NCI-H146 treated with DMSO at 0.1 percent for 48 hours (cell line): ENCODE measurements at regions not wholly inside any gene's neighbourhood (a gene's known extent, or its start where the extent isn't known, plus 50 kb on each side); places are given as distances from the start of the nearest gene placed in this dataset.
"Not testable (repeated sequence)": the region's sequence is repeated elsewhere in the genome, so short reads cannot be mapped to it uniquely, and the experiment has no call there.

Experiments
- DNase-seq: peaks from one replicate; lab custom pipeline; 2025; ENCODE audit not compliant: unreplicated experiment; lab: John Stamatoyannopoulos, UW

DNA sequence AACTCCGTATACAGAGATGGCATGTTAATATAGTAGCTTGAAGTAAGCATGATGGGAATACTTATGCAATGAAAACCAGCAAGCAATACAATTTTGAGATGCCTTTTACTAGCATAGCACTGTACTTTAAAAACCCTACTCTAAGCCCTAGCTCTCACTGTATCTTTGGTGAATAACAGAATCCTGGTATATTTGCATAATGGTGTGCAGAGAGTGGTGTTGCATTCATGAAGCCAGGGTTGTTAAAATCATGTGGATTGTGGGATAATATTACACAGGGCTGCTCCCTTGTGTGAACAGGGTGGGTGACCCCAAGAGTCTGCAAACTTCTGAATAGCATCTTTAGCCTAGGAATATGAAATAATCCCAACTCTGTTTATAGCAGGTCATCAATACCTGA lies 105.2 kb upstream of the BMP2 start:
- no peak for DNase-seq

DNA sequence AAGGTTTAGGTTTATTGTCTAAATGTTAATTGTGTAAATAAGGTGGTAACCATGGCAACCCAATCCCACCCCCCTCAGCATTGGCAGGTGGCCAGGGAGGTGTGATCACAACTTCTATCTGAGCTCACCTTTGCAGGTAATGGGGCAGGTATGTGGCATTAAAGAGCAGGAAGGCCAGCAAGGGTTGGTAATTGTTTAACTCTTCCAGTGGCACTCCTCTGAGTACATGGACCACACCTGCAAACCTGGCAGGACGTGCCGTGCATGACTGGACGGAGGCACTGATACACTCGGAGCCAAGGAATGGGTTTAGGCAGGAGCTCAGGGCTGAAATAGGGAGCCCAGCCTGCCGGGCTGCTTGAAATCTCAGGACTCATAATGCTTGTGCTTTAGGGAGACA lies 107.0 kb upstream of the BMP2 start:
- no peak for DNase-seq

DNA sequence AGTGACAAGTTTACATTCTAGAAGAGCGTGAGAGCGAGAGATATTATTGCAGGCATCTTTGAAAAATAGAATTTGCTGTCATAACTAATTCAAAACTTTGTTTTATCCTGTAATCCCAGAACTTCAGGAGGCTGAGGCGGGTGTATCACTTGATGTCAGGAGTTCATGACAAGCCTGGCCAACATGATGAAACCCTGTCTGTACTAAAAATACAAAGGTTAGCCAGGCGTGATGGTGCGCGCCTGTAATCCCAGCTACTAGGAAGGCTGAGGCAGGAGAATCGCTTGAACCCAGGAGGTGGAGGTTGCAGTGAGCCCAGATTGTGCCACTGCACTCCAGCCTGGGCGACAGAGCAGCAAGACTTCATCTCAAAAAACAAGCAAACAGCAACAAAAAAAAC lies 108.6 kb upstream of the BMP2 start:
- not testable (repeated sequence) for DNase-seq

DNA sequence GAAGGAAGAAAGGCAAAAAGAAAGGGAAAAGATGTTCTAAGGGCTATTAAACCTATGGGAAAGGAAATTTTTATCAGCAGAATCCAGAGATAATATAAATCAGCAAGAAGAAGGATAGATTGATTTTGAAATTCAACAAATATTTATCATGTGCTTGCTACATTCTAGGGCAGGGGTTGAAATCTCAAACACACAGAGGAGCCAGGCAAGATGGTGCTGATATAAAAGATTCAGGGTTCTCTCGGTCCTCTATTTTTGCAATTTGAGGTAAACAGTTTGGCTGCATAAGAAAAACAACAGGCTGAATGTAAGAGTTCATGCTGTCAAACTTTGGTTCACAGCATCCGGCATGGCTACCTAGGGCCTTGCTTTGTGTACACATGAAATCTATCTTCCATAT lies 109.6 kb upstream of the BMP2 start:
- DNase-seq = no peak

DNA sequence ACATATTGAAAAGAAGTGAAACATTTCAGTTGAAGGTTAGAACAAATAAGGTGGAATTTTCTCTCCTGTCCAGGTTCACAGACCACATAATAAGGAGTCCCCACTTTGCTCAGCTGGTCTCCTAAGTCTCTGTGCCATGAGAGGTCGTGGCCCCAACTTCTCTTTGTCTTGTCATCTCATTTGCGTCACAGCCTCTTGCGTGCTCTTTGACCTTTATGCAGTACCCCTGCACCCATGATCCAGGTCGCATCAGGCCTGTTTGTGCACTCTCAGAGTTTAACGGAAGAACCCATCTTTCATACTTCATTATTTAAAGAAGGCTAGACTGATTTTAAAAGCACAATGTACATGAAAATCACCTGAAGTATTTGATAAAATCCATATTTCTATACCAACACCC lies 110.4 kb upstream of the BMP2 start:
- DNase-seq = no peak

DNA sequence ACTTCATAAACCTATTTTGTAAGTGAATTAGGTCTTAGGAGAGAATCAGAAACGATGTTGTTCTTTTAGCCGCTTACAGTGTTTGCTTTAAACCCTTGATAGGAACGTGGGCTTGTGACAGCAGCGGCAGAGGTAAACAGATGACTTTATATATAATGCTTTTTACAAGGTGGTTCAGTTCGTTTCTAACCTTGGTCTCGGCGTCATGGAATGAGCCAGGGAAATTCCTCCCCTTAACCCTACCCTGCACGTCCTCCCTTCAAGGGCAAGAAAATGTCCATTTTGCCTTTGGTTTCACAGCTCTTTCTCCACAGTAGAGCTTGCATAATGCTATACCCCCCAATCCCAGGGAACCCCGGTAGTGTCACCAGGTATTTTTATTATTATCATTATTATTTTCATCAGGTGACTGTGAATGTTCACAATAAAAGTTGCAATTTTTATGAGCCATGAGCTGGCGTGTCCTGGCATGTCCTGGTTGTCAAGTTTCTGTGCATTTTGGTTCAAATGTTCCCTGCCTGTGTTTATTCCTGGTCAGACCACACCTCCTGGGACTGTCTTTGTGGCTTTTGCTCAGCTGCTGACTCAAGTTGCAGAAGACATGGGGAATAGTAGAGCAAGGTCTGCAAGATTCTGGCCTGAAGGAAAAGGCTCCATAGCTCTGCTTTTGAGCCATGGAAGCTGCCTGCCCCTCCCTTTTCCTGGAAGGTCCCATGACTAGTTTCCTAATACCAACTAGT lies 112.8 kb upstream of the BMP2 start:
- DNase-seq = no peak

DNA sequence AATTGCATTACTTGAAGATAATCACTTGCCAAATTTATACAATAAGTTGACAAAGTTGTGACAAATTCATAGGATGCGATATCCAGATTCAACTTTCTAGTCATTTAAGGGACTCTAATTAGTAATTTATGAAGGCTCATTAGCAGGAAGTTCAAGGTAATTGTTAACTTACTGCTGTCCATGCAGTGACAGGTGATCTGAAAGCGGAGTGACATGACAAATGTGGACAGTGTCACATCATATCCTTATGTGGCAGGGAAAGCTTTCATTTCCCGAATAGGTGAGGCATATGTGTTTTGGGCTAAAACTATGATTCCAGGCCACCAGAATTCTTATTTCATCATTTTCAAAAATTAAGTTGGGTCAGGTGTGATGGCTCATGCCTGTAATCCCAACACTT lies 115.9 kb upstream of the BMP2 start:
- DNase-seq = no peak

DNA sequence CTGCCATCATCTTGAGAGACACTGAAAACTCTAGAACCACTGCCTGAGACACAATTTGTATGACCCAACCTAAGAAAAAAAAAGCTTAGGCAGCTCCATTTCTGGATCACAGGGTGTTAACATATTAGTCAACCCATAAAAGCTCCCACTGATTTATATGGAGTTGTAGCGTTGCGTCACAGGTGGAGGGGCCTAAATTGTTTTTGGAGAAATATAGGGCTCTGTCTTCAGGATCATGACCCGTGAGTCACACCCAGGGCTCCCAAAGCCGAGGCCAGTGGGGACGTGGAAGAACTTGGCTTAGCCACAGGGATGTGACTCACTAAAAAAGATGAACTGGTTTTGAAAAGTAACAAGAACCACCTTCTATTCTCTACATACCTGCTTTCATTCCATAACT lies 116.5 kb upstream of the BMP2 start:
- DNase-seq = no peak

DNA sequence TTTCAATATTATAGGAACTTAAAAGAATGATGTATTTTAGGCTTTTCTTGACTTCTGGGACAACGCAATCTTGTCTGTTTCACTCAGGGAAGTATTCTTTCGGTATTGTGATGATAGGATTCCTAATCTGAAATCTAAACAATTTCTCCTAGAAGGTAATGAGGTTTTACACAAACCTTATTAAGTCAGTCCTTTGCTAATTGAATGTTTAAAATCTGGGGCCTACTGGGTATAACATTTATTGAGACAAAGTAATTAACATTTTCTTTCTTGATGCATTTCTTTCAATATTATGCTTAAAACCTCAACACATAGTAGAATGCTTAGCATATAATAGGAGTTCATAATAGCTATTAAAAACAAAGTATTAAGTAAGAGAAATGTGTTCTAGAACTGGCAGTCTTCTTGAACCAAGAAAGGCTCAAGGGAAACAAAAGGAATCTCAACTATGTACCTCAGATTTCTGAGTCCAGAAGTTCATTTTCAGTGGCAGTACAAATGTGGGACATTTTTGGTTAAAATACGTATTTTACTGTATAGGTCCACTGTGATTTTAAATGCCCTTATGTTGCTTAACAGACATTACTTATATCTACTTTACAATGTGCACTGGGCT lies 121.4 kb upstream of the BMP2 start:
- no peak for DNase-seq

DNA sequence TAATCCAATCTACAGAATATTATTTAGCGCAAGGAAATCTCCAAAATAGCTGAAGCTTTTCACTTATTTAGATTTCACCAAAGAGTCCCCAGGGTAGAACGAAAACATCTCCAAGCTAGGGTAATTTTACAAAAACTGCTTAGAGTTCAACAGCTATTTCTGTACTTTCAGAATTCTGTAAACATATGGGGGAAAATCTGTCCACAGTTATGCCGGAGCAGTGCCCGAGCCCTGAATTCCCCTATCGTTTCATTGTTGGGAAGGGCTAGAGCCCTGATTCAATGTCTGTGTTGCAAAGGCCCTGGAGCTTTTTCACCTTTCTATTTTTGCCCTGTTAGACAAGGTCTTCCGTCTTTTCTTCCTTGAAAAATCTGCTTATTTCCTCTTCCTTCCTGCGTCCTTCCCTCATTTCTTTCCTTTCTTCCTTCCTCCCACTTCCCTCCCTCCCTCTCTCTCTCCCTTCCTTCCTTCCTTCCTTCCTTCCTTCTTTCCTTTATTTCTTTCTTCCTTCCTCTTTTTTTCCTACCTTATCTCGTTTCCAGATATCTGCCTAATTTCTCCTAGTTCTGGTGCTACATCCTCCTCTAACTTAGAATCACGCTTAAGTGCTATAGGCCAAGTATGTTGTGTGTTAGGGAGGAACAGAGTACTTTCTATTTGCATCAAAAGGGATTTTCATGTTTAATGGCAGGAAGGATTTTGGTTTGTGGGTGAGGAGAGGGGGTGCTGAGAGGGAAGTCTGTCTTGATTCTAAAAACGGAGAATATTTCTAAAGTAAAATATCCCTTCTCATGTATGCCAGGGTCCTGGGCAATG lies 122.5 kb upstream of the BMP2 start:
- no peak for DNase-seq

DNA sequence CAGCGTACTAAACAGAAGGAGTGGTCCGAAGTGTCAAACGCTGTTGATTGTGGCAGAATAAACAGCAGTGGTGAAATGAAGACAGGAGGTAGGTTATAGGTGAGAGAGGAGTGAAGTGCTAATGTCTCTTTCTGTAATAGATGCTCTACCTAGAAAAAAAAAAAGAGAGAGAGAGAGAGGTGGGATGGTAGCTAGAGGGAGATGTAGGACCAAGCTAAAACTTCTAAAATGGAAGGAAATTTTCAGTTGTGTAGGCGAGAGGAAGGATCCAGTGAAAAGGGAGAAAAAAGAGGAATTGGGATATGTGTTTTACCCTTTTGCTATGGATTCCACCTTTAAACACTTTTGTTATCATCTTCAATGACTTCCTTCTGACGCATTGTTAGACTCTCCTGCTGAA lies 126.5 kb upstream of the BMP2 start:
- DNase-seq = no peak

DNA sequence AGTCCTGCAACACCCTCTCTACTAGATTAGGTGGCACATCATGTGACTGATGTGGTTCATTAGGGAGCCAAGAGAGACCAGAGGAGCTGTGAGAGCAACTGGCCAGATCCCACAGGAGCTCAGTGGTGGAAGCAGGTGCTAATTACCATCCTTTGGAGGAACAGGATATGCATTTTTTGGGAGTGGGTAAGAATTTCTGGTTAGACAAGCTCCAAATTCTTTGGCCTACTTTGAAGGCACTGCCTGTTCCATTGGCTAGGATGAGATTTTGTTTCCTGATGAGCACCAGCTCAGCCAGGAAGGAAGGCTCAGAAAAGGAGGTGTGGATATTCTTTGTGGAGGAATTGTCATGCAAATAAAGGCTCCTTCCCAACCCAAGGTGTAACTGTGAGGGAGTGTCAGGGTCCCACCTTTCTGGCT lies 130.3 kb upstream of the BMP2 start:
- DNase-seq = no peak

DNA sequence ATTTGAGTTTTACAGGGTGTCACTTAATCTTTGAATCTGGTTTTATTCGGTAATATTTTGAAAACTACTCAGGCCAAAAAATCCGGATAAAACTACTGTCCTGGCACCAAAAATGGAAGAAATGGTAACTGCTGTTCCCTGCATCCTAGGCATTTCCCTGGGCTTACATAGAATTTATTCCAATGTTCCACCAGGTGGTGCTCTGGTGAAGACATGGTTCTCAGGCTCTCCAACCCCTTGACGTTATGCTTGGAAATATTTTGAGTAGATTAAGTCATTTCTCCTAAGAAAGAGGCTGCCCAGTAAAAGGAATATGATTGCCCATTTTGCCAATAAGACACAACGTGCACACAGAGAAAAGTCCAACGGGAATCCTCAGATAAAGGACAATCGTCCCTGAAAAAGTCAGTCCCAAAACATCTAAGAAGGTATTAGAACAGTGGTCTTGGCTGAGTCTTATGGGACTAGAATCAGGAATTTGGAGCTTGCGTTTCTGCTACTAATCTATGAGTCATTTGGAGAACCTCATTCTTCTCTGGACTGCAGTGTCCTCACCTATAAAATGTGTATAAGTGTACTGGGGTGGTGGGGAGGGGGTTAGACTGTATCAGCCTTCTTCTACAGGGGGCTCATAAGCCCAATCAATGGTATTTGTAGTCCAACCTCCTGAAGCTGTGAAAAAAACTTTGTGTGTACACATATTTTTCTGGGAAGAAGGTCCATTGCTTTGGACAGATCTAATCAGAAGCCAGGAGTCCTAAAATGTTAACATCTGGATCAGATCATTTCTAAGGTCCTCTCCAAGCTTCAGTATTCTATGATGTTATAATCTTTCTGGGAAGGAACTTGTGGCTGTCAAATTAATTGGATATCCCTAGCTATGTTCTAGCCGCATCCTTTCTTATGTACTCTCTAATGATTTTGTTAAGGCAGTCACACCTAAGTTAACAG lies 131.0 kb upstream of the BMP2 start:
- peak; percentile 35 for DNase-seq

DNA sequence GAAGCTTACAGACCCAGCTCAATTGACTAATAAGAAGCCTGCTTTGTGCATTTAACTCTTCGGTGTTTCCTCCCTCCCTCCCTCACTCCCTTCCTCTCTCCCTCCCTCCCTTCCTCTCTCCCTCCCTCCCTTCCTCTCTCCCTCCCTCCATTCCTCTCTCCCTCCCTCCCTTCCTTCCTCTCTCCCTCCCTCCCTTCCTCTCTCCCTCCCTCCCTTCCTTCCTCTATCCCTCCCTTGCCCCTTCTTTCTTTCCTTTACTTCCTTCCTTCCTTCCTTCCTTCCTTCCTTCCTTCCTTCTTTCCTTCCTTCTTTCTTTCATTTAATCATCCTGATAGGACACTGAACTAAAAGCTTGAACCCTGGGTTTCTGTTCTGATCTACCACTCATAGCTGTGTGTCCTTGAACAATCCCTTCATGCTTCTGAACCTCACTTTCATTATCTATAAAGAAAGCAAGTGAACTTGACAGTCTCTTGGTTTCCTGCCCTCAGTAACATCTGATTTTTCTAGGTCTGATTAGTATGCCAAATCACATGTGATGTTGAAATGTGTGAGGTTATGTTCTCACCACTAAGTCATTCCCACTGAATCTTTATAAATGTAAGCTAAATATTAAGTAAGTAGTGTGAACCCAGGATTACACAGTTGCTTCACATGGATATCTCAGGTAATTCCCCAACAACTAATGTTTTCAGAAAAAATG lies 132.3 kb upstream of the BMP2 start:
- DNase-seq = no peak

DNA sequence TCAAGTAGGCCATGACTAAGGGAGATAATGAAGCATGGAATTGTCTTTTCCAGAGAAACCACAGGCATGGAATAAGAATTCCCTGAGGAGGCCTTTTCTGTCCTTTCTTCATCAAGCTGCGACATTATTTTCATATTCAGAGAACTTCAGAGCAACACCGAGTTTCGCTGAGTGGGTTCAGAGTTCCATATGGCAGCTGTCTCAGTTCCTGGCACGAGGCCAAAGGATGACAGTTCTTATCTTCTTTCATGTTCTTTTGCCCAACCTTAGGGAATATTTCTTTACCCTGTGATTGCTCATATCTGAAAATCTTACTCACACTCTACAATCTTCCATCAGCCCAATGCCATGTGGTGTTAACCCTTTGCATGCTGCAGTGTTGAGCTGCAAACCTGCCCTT lies 135.3 kb upstream of the BMP2 start:
- DNase-seq = no peak

DNA sequence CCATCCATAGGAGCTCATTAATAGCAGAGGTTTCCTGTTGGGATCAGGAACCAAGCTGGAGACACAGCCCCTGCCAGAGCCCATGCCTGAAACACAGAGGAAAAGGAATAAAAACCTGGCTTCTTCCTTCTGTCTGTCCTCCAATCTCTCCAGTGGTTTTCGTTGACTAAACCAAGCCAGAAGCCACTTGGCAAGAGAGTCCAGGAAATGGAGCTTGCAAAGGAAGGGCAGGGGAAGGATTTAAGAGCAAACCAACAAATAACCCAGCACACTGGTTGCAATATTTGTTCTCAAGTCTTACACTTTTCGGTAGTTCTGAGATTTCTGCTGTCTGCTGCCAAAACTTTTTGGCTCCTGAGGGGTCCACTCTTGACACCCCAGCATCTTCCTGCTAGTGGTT lies 137.0 kb upstream of the BMP2 start:
- DNase-seq = no peak

DNA sequence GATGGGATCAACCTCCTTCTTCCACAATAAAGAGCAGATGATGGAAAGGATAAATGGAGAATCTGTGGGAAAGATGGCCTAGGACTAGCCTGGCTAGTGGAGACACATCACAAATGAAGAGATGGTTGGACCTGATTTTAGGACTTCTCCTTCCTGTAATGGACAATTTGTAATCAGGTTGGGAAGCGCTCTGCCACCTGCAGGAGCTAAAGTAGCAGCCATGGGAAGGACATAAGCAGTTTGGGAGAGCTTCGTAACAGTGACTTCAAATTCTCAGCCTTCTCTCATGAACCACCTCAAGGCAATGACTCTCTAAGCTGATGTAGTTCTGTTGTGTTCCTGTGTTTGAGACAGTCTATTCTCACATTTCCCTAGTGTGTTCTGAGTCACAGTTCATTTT lies 137.9 kb upstream of the BMP2 start:
- no peak for DNase-seq

DNA sequence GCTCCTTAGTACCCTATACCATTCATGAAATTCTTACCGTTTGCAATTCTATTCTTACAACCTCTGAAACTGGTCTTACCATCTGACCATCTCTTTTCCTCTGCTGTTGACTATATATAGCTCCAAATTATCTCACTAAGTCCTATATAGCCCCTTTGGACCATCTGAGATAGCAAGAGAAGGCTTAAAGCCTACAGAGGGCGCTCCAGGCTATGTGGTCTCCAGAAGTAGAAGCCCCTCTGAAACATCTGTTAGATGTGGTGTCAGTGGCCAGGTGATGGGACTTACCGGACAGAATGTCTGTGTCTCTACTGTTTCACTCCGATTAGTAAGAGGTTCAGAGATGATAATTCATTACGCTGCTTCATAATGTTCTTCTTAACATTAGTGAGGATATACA lies 140.7 kb upstream of the BMP2 start:
- DNase-seq = no peak

DNA sequence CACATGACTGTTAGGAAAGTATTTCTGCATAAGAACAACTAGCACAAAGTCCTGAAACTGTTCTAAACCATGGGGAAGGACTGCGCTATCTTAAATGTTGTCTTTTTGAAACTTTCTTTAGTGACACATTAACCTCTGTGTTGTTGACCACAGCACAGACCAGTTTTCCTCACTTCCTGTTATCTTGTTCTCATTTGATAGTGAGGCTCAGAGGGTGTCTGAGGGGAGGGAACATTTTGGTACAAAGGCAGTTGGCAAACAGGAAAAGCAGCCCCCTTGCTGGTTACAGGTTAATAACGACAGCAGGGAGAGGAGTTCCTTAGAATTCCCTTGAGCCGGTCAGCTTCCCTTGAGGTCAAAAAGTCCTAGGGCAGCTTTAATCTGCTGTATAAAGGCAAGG lies 143.5 kb upstream of the BMP2 start:
- DNase-seq = no peak

DNA sequence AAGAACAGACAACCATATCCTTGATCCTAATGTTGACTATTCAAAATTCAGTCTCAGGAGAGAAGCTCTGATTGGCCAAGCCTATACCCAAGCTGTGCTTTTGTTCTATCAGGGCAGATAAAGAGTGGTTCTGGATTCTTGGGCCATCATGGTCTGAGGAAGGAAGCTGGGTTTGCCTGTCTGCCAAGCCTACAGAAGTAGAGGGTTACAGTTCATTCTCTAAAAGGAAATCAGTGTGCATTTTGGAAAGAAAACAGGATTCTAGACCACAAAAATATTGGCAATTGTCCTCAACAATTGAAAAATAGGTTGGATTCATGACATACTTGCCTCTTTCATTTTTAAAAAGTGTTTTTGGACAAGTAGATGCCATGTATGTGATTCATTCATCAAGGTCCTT lies 145.4 kb upstream of the BMP2 start:
- no peak for DNase-seq

DNA sequence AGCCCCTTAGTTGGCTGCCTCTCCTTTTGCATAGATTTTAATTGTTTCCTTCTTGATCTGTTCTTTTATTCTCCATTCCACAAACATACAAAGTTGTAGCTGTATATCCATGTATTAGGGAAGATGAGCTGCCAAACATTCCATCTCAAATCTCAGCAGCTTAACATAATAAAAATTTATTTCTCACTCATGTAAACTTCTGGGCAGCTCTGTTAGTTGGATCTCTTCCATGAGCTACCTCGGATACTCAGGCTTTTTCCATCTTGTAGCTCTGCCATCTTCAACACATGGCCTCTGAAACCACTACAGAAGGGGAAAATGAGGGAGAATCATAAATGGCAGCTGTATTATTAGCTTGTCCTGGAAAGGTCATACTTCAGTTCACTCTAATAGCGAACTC lies 149.4 kb upstream of the BMP2 start:
- DNase-seq = no peak
